Neural cell (in vitro differentiated cells): ENCODE measurements at regions not wholly inside any gene's neighbourhood (a gene's known extent, or its start where the extent isn't known, plus 50 kb on each side); places are given as distances from the start of the nearest gene placed in this dataset.

Experiments
- H2AFZ ChIP-seq: fragments of 200-600, 300-800 bp; sonication (generic), shearing (Covaris generic); 2 replicates; pipeline ENCODE4 v1.6.0; 2014; ENCODE audit warnings: low read depth, mild to moderate bottlenecking, antibody characterized with exemption, low read length, moderate library complexity
- H3F3A ChIP-seq: fragments of 200-600 bp; shearing (Covaris generic); 2 replicates; pipeline ENCODE4 v1.6.1; 2016; ENCODE audit warnings: mild to moderate bottlenecking, moderate library complexity, mixed read lengths, antibody characterized with exemption, low read length; ENCODE audit not compliant: insufficient read depth, poor library complexity, severe bottlenecking
- H3K27ac ChIP-seq: fragments of 200-600, 300-800 bp; sonication (generic), shearing (Covaris generic); 2 replicates; pipeline ENCODE4 v1.5.1; 2014; ENCODE audit warnings: mild to moderate bottlenecking, low read length, moderate library complexity
- H3K27me3 ChIP-seq: fragments of 300-800, 200-600 bp; sonication (generic), shearing (Covaris generic); 2 replicates; pipeline ENCODE4 v1.6.0; 2014; ENCODE audit warnings: mild to moderate bottlenecking, low read depth, low read length, moderate library complexity; ENCODE audit not compliant: insufficient read depth
- H3K36me3 ChIP-seq: fragments of 300-800, 200-600 bp; sonication (generic), shearing (Covaris generic); 2 replicates; pipeline ENCODE4 v1.5.1; 2014; ENCODE audit warnings: mild to moderate bottlenecking, antibody characterized with exemption, low read length, moderate library complexity; ENCODE audit not compliant: insufficient read depth
- H3K4me2 ChIP-seq: fragments of 300-800, 200-600 bp; sonication (generic), shearing (Covaris generic); 2 replicates; pipeline ENCODE4 v1.6.0; 2014; ENCODE audit warnings: mild to moderate bottlenecking, low read length
- H3K4me3 ChIP-seq: fragments of 300-800, 200-600 bp; sonication (generic), shearing (Covaris generic); 2 replicates; pipeline ENCODE4 v1.5.1; 2014; ENCODE audit warnings: mild to moderate bottlenecking, low read length, moderate library complexity
- H3K79me2 ChIP-seq: fragments of 200-600 bp; shearing (Covaris generic); replicated peaks from 2 replicates; pipeline ENCODE4 v1.6.0; 2014; ENCODE audit warnings: mild to moderate bottlenecking, low read length, moderate library complexity; ENCODE audit not compliant: insufficient read depth
- H3K9ac ChIP-seq: fragments of 300-800, 200-600 bp; sonication (generic), shearing (Covaris generic); 2 replicates; pipeline ENCODE4 v1.6.1; 2016; ENCODE audit warnings: mild to moderate bottlenecking, low read length, mixed read lengths
- H3K9me2 ChIP-seq: fragments of 200-600 bp; shearing (Covaris generic); 2 replicates; pipeline ENCODE4 v1.6.1; 2016; ENCODE audit warnings: mild to moderate bottlenecking, low read length, mixed read lengths; ENCODE audit not compliant: insufficient read depth
- H3K9me3 ChIP-seq: fragments of 200-600, 300-800 bp; sonication (generic), shearing (Covaris generic); 2 replicates; pipeline ENCODE4 v1.6.1; 2016; ENCODE audit warnings: mild to moderate bottlenecking, mixed run types, low read length, moderate library complexity, mixed read lengths
- H4K20me1 ChIP-seq: fragments of 200-600 bp; shearing (Covaris generic); 2 replicates; pipeline ENCODE4 v1.6.1; 2016; ENCODE audit warnings: mild to moderate bottlenecking, mixed run types; ENCODE audit not compliant: insufficient read depth
- EZH2 ChIP-seq: fragments of 200-600, 300-800 bp; shearing (Covaris generic), sonication (generic); IDR thresholded peaks from 2 replicates; pipeline ENCODE4 v1.6.1; 2014; ENCODE audit warnings: antibody characterized with exemption, low read length, borderline replicate concordance, mild to moderate bottlenecking; ENCODE audit not compliant: insufficient read depth, poor library complexity, severe bottlenecking
- MXI1 ChIP-seq: fragments of 450-650 bp; conservative IDR thresholded peaks from 2 replicates; pipeline ENCODE4 v1.6.1; 2014; ENCODE audit warnings: antibody characterized with exemption, mild to moderate bottlenecking; ENCODE audit not compliant: poor library complexity, severe bottlenecking
- POLR2AphosphoS5 ChIP-seq: IDR thresholded peaks from 2 replicates; pipeline ENCODE4 v1.6.1; 2012
- RAD21 ChIP-seq: fragments of 450-650 bp; conservative IDR thresholded peaks from 2 replicates; pipeline ENCODE4 v1.6.1; 2014; ENCODE audit warnings: antibody characterized with exemption, mild to moderate bottlenecking, moderate library complexity
- REST ChIP-seq: IDR thresholded peaks from 2 replicates; pipeline ENCODE4 v1.6.1; 2012; ENCODE audit warnings: borderline replicate concordance
- SMC3 ChIP-seq: fragments of 450-650 bp; conservative IDR thresholded peaks from 2 replicates; pipeline ENCODE4 v1.6.1; 2014; ENCODE audit warnings: antibody characterized with exemption, mild to moderate bottlenecking, moderate library complexity; ENCODE audit not compliant: poor library complexity
- TAF1 ChIP-seq: IDR thresholded peaks from 2 replicates; pipeline ENCODE4 v1.6.1; 2012; ENCODE audit warnings: low read depth

GRCh38 chr3:22276351-22276750 lies 525.3 kb upstream of the ZNF385D start:
- no peak overlapping the region for H3K27ac ChIP-seq
- H3K79me2 ChIP-seq: no peaks in the 10 kb centered on the region
- H3F3A ChIP-seq: no peaks in the 10 kb centered on the region
- H3K9me2 ChIP-seq: no peaks in the 10 kb centered on the region
- no peaks in the 10 kb centered on the region for H3K36me3 ChIP-seq
- TF ChIP-seq EZH2 (no peak), MXI1 (no peak), TAF1 (no peak), RAD21 (no peak), REST (no peak), SMC3 (no peak)
- no peaks in the 10 kb centered on the region for H4K20me1 ChIP-seq
- H3K9ac ChIP-seq: no peak overlapping the region
- H3K4me3 ChIP-seq: no peak overlapping the region
- no peak overlapping the region for H3K4me2 ChIP-seq
- H3K9me3 ChIP-seq: no peaks in the 10 kb centered on the region
- H2AFZ ChIP-seq: no peak overlapping the region
- H3K27me3 ChIP-seq: no peaks in the 10 kb centered on the region

GRCh38 chr3:22284559-22284958 lies 533.5 kb upstream of the ZNF385D start:
- Histone ChIP-seq H3K4me2 (no peak overlapping the region), H2AFZ (no peak overlapping the region), H3F3A (no peaks in the 10 kb centered on the region), H4K20me1 (no peaks in the 10 kb centered on the region), H3K9ac (no peak overlapping the region), H3K9me3 (no peaks in the 10 kb centered on the region), H3K36me3 (no peaks in the 10 kb centered on the region), H3K27ac (no peak overlapping the region), H3K9me2 (no peaks in the 10 kb centered on the region), H3K4me3 (no peak overlapping the region), H3K79me2 (no peaks in the 10 kb centered on the region), H3K27me3 (no peaks in the 10 kb centered on the region)
- no peak for TF ChIP-seq MXI1
- no peak for TF ChIP-seq SMC3
- TF ChIP-seq REST: no peak
- TF ChIP-seq POLR2AphosphoS5: no peak
- no peak for TF ChIP-seq TAF1
